Kidney glomerular epithelial cell (primary cell): ENCODE measurements at regions not wholly inside any gene's neighbourhood (a gene's known extent, or its start where the extent isn't known, plus 50 kb on each side); places are given as distances from the start of the nearest gene placed in this dataset.
A peak's percentile ranks its signal among the peaks of the same experiment; 100 is the strongest.

Experiments used
- DNase-seq: peaks from one replicate; lab custom pipeline; 2025; lab: John Stamatoyannopoulos, UW

GRCh38 chr14:73780896-73781295 lies 66.7 kb upstream of the PNMA1 start:
- DNase-seq = no peak

GRCh38 chr14:73780391-73780790 lies 66.2 kb upstream of the PNMA1 start:
- no peak for DNase-seq

DNA sequence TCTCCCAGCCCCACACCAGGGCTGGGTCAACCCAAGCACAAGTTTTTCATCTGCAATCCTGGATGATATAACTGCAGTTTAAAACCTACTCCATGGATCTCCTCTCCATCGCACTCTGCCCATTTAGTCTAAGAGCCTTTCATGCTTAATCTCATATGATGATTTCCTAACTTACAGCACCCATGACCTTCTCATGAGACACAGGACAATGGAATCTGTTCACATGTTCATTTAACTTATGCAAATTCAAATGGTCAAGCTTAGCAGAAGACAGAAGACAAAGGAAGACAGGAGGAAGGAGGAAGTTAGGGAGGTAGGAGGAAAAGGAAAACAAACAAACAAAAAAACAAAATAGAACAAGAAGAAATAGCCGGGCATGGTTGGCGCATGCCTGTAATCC lies 64.6 kb upstream of the PNMA1 start:
- no peak for DNase-seq

- DNase-seq = no peak
Observed at GRCh38 chr14:73777420-73777819, 63.2 kb upstream of the PNMA1 start.

DNA sequence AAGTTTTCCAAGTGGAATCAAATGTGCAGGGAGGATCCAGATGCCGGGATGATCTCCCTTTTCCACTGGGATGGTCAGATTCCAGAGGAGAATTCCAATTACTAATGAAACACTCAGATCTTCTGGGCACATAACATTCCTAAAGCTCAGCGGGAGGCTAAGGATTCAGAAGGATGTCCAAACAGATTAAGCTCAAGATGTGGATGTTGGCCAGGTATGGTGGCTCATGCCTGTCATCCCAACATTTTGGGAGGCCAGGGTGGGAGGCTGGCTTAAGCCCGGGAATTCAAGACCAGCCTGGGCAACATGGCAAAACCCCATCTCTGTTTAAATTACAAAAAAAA lies 62.0 kb upstream of the PNMA1 start:
- no peak for DNase-seq

- no peak for DNase-seq
Observed at GRCh38 chr14:73775339-73776193, 61.4 kb upstream of the PNMA1 start.

- DNase-seq = no peak
Observed at GRCh38 chr14:73774671-73775070, 60.5 kb upstream of the PNMA1 start.

GRCh38 chr14:73774241-73774570 lies 60.0 kb upstream of the PNMA1 start:
- no peak for DNase-seq

DNA sequence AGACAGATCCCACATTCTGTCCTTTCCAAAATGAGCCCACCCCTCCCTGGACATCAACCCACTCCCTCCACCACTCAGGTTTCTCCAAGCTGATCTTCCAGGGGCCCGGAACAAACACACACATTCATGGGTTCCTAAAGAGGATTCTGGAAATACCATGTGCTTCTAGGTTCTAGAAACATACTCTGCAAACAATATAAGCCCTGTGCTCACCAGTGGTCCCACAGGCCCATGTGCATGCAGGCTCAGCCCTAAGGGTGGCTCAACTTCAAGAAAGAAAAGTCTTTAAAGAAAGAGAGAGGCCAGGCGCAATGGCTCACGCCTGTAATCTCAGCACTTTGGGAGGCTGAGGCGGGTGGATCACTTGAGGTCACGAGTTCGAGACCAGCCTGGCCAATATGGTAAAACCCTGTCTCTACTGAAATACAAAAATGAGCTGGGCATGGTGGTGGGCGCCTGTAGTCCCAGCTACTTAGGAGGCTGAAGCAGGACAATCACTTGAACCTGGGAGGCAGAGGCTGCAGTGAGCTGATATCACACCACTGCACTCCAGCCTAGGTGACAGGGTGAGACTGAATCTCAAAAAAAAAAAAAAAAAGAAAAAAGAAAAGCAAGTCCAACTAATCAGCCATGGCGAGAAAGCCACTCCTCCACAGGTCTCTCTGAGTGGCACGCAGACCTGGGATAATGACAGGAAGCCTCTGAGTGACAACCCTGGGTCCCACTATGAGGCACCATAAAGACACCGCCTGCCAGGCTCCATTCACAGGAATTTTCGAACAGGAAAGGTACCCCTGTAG lies 59.5 kb upstream of the PNMA1 start:
- DNase-seq = no peak

DNA sequence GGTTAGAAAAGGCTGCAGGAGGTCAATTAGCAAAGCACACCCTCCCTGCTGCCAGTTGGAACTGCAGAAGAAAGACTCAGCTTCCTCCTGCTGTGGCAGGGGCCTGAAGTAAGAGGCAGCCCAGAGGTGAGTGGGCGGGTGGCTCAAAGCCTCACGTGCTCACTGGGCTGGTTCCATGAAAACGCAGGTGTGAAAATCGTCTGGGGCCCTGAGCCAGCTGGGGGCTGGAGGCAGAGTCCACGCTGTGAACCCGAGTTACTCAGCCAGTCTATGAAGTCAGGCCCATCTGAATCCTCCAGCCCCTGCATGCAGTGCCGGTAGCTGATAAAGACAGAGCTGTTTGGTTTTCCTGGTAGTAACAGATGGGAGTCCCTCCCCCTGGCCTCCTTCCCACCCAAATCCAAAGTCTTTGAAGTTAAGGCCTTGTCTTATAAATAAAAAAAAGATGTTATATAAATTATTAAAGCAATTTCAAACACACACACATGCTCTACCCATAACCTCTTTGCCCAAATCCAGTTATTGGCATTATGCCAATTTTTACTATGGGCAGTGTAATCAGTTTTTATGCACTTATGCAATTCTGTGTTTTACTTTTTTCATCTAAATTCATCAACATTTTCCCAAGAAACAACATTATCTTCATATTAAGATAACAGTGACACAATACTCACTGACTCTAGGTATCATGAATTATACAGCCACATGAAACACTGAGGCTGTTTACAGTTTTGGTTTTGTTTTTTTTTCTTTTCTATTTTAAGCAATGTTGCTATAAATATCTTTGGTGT lies 57.9 kb upstream of the PNMA1 start:
- peak; percentile 56 for DNase-seq

- no peak for DNase-seq
Observed at GRCh38 chr14:73770977-73771847, 57.0 kb upstream of the PNMA1 start.

DNA sequence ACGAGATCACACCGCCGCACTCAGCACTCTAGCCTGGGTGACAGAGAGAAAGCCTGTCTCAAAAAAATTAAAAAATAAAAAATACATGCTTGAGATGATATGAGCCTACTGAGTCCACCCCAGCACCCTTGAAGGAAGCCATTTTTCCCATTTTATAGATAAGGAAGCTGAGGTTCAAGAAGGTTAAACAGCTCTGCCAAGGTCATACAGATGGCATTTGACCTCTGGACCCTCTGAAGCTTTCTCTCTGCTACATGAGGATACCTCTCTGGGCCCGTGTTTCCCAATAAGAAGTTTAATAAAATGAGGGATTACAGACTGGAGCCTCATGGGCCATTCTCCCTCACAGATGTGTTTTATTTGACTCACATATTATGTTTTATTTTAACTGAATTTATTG lies 53.9 kb upstream of the PNMA1 start:
- DNase-seq = no peak

DNA sequence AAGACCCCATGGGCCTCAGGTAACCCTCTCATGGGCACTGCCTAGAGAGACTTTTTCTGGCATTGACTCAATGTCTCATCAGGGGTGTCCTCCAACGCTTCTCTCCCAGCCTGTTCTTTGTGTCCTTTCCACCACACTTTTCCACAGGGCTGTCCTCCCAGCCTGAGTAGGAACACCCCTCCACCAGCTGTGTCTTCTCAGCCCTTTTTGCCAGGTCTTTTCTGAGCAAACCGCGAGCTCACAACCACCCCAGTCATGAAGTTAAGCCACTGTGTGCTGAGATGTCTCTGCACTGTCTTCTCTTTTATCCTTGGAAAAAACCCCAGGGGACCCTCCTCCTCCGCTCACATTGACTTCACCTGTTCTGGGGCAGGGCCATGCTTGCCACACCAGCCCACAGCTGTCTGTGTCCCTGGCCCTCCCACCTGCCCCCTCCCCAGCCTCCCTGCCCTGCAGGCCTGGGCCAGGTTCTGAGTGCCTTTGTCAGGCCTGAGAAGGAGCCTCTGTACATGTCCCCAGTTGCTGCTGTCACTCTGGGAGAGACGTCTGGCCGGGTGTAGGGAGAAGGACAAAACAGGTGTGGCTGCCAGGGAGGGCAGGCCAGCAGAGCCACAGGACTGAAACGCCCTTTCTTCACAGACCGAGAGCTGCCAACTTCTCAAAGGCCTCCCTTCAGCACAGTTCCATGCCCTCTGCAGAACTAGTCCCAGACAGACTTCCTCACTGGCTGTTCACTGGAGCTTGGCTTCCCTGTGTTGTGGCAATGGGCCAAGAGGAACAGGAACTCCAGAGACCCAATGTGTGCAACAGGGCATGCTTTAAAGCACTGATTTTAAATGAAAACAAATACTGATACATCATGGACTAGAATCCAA lies 50.5 kb upstream of the PNMA1 start:
- peak; percentile 26 for DNase-seq
